H4 (cell line): ENCODE measurements at regions not wholly inside any gene's neighbourhood (a gene's known extent, or its start where the extent isn't known, plus 50 kb on each side); places are given as distances from the start of the nearest gene placed in this dataset.
"Not testable (repeated sequence)": the region's sequence is repeated elsewhere in the genome, so short reads cannot be mapped to it uniquely, and the experiment has no call there.

Experiments
- DNase-seq: peaks from one replicate; pipeline ENCODE4 v3.0.0-alpha.2; 2015; ENCODE audit warnings: low spot score

GRCh38 chr6:71199736-71200135 is 88.9 kb upstream of the OGFRL1 start:
- no peak for DNase-seq

- DNase-seq, result no peak
Observed at GRCh38 chr6:71203206-71203605, 85.4 kb upstream of the OGFRL1 start.

GRCh38 chr6:71204741-71205140 is 83.9 kb upstream of the OGFRL1 start:
- no peak for DNase-seq

GRCh38 chr6:71205336-71205956 is 83.2 kb upstream of the OGFRL1 start:
- no peak for DNase-seq

- no peak for DNase-seq
Observed at GRCh38 chr6:71206089-71206488, 82.5 kb upstream of the OGFRL1 start.

- DNase-seq, result no peak
Observed at GRCh38 chr6:71209206-71209605, 79.4 kb upstream of the OGFRL1 start.

- no peak for DNase-seq
Observed at GRCh38 chr6:71209626-71210025, 79.0 kb upstream of the OGFRL1 start.

GRCh38 chr6:71211799-71212198 is 76.8 kb upstream of the OGFRL1 start:
- DNase-seq, result no peak

GRCh38 chr6:71220466-71220865 is 68.1 kb upstream of the OGFRL1 start:
- DNase-seq, result no peak

GRCh38 chr6:71222671-71223070 is 65.9 kb upstream of the OGFRL1 start:
- DNase-seq, result no peak

GRCh38 chr6:71224011-71224410 is 64.6 kb upstream of the OGFRL1 start:
- no peak for DNase-seq

- no peak for DNase-seq
Observed at GRCh38 chr6:71226151-71226550, 62.5 kb upstream of the OGFRL1 start.

- peak; percentile 50 for DNase-seq
Observed at GRCh38 chr6:71228461-71229041, 60.1 kb upstream of the OGFRL1 start.

GRCh38 chr6:71229477-71229876 is 59.1 kb upstream of the OGFRL1 start:
- DNase-seq, result no peak

GRCh38 chr6:71232890-71233289 is 55.7 kb upstream of the OGFRL1 start:
- not testable (repeated sequence) for DNase-seq

- DNase-seq, result no peak
Observed at GRCh38 chr6:71236926-71237434, 51.6 kb upstream of the OGFRL1 start.

- peak; percentile 10 for DNase-seq
Observed at GRCh38 chr6:71238351-71238750, 50.3 kb upstream of the OGFRL1 start.
